ENCODE measurements at regions not wholly inside any gene's neighbourhood (a gene's known extent, or its start where the extent isn't known, plus 50 kb on each side); places are given as distances from the start of the nearest gene placed in this dataset.
"Not testable (repeated sequence)": the region's sequence is repeated elsewhere in the genome, so short reads cannot be mapped to it uniquely, and the experiment has no call there.

GRCh38 chr7:76771980-76772379 is 144.9 kb upstream of the POMZP3 start:
- not testable (repeated sequence) for FAIRE-seq; H3K36me3 ChIP-seq (ENCODE audit: control insufficient read depth, insufficient read depth, low read length); H3K27me3 ChIP-seq (ENCODE audit: control insufficient read depth, insufficient read depth, low read length); DNase-seq (ENCODE audit: low read depth); H3K4me3 ChIP-seq (ENCODE audit: low read depth, low read length)

GRCh38 chr7:76763977-76764376 is 136.9 kb upstream of the POMZP3 start:
- not testable (repeated sequence) for H3K4me3 ChIP-seq (ENCODE audit: low read depth, low read length); H3K36me3 ChIP-seq (ENCODE audit: control insufficient read depth, insufficient read depth, low read length); FAIRE-seq; H3K27me3 ChIP-seq (ENCODE audit: control insufficient read depth, insufficient read depth, low read length); DNase-seq (ENCODE audit: low read depth)

- FAIRE-seq (peak; percentile 62), DNase-seq (ENCODE audit: low read depth) (peak; percentile 85)
- H3K36me3 ChIP-seq (ENCODE audit: control insufficient read depth, insufficient read depth, low read length); H3K27me3 ChIP-seq (ENCODE audit: control insufficient read depth, insufficient read depth, low read length); H3K4me3 ChIP-seq (ENCODE audit: low read depth, low read length): not testable (repeated sequence)
Measured at GRCh38 chr7:76760546-76761220, 133.6 kb upstream of the POMZP3 start.

GRCh38 chr7:76739538-76739937 is 112.5 kb upstream of the POMZP3 start:
- H3K4me3 ChIP-seq (ENCODE audit: low read depth, low read length); H3K27me3 ChIP-seq (ENCODE audit: control insufficient read depth, insufficient read depth, low read length); H3K36me3 ChIP-seq (ENCODE audit: control insufficient read depth, insufficient read depth, low read length); FAIRE-seq; DNase-seq (ENCODE audit: low read depth): not testable (repeated sequence)

GRCh38 chr7:76736724-76737123 is 109.6 kb upstream of the POMZP3 start:
- H3K36me3 ChIP-seq (ENCODE audit: control insufficient read depth, insufficient read depth, low read length); H3K4me3 ChIP-seq (ENCODE audit: low read depth, low read length); H3K27me3 ChIP-seq (ENCODE audit: control insufficient read depth, insufficient read depth, low read length): not testable (repeated sequence)
- DNase-seq (ENCODE audit: low read depth) = peak; percentile 12
- peak; percentile 84 for FAIRE-seq

- not testable (repeated sequence) for DNase-seq (ENCODE audit: low read depth); H3K27me3 ChIP-seq (ENCODE audit: control insufficient read depth, insufficient read depth, low read length); FAIRE-seq; H3K36me3 ChIP-seq (ENCODE audit: control insufficient read depth, insufficient read depth, low read length); H3K4me3 ChIP-seq (ENCODE audit: low read depth, low read length)
Measured at GRCh38 chr7:76736091-76736490, 109.0 kb upstream of the POMZP3 start.

- H3K4me3 ChIP-seq (ENCODE audit: low read depth, low read length); H3K27me3 ChIP-seq (ENCODE audit: control insufficient read depth, insufficient read depth, low read length); DNase-seq (ENCODE audit: low read depth); FAIRE-seq; H3K36me3 ChIP-seq (ENCODE audit: control insufficient read depth, insufficient read depth, low read length): not testable (repeated sequence)
Measured at GRCh38 chr7:76735668-76736067, 108.6 kb upstream of the POMZP3 start.

- H3K36me3 ChIP-seq (ENCODE audit: control insufficient read depth, insufficient read depth, low read length); H3K27me3 ChIP-seq (ENCODE audit: control insufficient read depth, insufficient read depth, low read length); FAIRE-seq: not testable (repeated sequence)
- peak; percentile 23 for DNase-seq (ENCODE audit: low read depth)
- peak overlapping the region; percentile 16 for H3K4me3 ChIP-seq (ENCODE audit: low read depth, low read length)
Measured at GRCh38 chr7:76728571-76728974, 101.5 kb upstream of the POMZP3 start.

- H3K27me3 ChIP-seq (ENCODE audit: control insufficient read depth, insufficient read depth, low read length); H3K36me3 ChIP-seq (ENCODE audit: control insufficient read depth, insufficient read depth, low read length); H3K4me3 ChIP-seq (ENCODE audit: low read depth, low read length); DNase-seq (ENCODE audit: low read depth); FAIRE-seq: not testable (repeated sequence)
Measured at GRCh38 chr7:76723928-76724327, 96.8 kb upstream of the POMZP3 start.

- FAIRE-seq; H3K27me3 ChIP-seq (ENCODE audit: control insufficient read depth, insufficient read depth, low read length); DNase-seq (ENCODE audit: low read depth); H3K4me3 ChIP-seq (ENCODE audit: low read depth, low read length); H3K36me3 ChIP-seq (ENCODE audit: control insufficient read depth, insufficient read depth, low read length): not testable (repeated sequence)
Measured at GRCh38 chr7:76716551-76716950, 89.5 kb upstream of the POMZP3 start.

- not testable (repeated sequence) for FAIRE-seq; H3K4me3 ChIP-seq (ENCODE audit: low read depth, low read length); DNase-seq (ENCODE audit: low read depth); H3K27me3 ChIP-seq (ENCODE audit: control insufficient read depth, insufficient read depth, low read length); H3K36me3 ChIP-seq (ENCODE audit: control insufficient read depth, insufficient read depth, low read length)
Measured at GRCh38 chr7:76712926-76713325, 85.8 kb upstream of the POMZP3 start.

- not testable (repeated sequence) for H3K27me3 ChIP-seq (ENCODE audit: control insufficient read depth, insufficient read depth, low read length); FAIRE-seq; H3K4me3 ChIP-seq (ENCODE audit: low read depth, low read length); H3K36me3 ChIP-seq (ENCODE audit: control insufficient read depth, insufficient read depth, low read length); DNase-seq (ENCODE audit: low read depth)
Measured at GRCh38 chr7:76711648-76712047, 84.6 kb upstream of the POMZP3 start.

- peak; percentile 1 for DNase-seq (ENCODE audit: low read depth)
- FAIRE-seq; H3K27me3 ChIP-seq (ENCODE audit: control insufficient read depth, insufficient read depth, low read length); H3K36me3 ChIP-seq (ENCODE audit: control insufficient read depth, insufficient read depth, low read length); H3K4me3 ChIP-seq (ENCODE audit: low read depth, low read length): not testable (repeated sequence)
Measured at GRCh38 chr7:76709703-76710102, 82.6 kb upstream of the POMZP3 start.

GRCh38 chr7:76708446-76708845 is 81.4 kb upstream of the POMZP3 start:
- H3K36me3 ChIP-seq (ENCODE audit: control insufficient read depth, insufficient read depth, low read length); H3K27me3 ChIP-seq (ENCODE audit: control insufficient read depth, insufficient read depth, low read length); DNase-seq (ENCODE audit: low read depth); H3K4me3 ChIP-seq (ENCODE audit: low read depth, low read length): not testable (repeated sequence)
- peak; percentile 64 for FAIRE-seq

GRCh38 chr7:76703815-76704214 is 76.7 kb upstream of the POMZP3 start:
- not testable (repeated sequence) for H3K27me3 ChIP-seq (ENCODE audit: control insufficient read depth, insufficient read depth, low read length); DNase-seq (ENCODE audit: low read depth); H3K36me3 ChIP-seq (ENCODE audit: control insufficient read depth, insufficient read depth, low read length); H3K4me3 ChIP-seq (ENCODE audit: low read depth, low read length)
- FAIRE-seq = peak; percentile 47

Data from bronchial epithelial cell (primary cell).